Fibroblast of peridontal ligament (primary cell): ENCODE measurements at regions not wholly inside any gene's neighbourhood (a gene's known extent, or its start where the extent isn't known, plus 50 kb on each side); places are given as distances from the start of the nearest gene placed in this dataset.
A peak's percentile ranks its signal among the peaks of the same experiment; 100 is the strongest.

Experiments
- DNase-seq: peaks from one replicate; pipeline ENCODE4 v3.0.0-alpha.2; 2010; ENCODE audit errors: extremely low read depth

- no peak for DNase-seq
Measured at GRCh38 chr6:37556881-37557644, 57.4 kb upstream of the CCDC167 start.

DNA sequence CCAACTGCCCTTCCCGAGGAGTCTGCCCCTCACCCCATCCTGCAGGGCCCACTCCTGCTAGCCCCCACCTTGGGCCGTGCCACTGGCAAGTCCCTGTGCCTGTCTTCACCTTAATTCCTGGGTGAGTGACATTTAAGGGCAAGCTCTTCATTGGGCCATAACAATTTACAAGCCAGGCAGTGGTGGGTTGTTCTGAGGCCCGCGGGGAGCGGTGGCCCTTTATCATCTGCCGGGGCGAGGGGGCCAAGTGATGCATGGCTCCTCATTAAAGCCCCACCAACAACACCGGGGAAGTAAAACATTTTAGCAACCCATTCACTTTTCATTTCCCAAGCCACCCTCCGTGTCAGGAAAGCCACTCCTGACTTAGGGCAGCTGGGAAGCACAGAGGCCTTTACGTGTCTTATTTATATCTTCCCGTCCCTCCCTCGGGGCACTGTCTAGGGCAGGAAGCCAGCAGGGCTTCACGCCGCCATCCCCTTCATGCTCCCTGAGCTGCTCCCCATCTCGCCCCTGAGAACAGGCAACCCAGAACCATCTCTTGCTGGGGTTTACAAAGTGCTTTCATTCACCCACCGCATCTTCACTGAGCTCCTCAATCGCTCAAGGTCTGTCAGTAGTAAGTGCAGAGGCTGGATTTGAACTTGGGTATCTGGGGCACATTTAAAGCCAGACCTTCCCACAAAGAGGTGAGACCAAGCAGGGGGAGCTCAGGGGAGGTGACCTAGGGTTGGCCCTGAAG is 55.5 kb upstream of the CCDC167 start:
- DNase-seq: no peak

GRCh38 chr6:37554480-37554819 is 54.8 kb upstream of the CCDC167 start:
- no peak for DNase-seq

- no peak for DNase-seq
Measured at GRCh38 chr6:37552267-37552666, 52.6 kb upstream of the CCDC167 start.

- no peak for DNase-seq
Measured at GRCh38 chr6:37551867-37552266, 52.2 kb upstream of the CCDC167 start.

GRCh38 chr6:37551446-37551845 is 51.8 kb upstream of the CCDC167 start:
- no peak for DNase-seq

DNA sequence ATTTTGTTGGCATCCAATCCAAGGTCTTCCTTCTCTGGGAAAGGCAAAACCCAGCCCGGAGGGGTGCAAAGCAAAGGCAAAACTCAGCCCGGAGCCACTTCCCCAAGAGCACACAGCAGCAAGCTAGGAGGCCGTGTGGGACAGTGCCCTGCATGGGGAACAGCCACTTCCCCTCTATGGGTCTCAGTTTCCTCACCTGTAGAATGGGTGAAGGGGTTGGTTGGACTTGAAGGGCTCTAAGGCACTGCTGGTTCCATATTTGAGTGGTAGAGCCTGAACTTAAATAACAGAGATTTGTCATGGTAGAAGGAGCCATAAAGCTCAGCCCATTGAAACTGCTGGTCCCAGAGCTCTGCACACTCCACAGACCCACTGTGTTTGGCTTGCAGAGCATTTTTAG is 51.3 kb upstream of the CCDC167 start:
- DNase-seq: no peak

GRCh38 chr6:37550191-37550831 is 50.6 kb upstream of the CCDC167 start:
- DNase-seq: peak; percentile 56

DNA sequence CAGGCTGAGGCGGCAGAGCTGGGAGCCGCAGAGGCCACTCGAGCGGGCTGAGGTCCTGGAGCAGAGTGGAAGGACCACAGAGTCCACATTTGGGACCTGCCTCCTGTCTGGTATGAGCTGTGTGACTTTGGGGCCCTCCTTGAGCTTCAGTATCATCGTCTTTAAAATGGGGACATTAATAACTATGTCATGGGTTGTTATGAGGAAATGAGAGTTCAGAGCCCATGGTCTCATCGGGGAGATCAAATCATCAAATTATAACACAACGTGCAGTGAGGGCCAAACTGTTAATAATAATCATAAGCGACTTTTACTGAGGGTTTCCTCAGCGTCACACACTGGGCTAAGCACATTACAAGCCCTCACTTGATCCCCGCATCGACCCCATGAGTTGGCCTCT is 49.9 kb upstream of the CCDC167 start:
- DNase-seq: no peak
